K562 (cell line): ENCODE measurements at regions not wholly inside any gene's neighbourhood (a gene's known extent, or its start where the extent isn't known, plus 50 kb on each side); places are given as distances from the start of the nearest gene placed in this dataset.

Experiments
- ATAC-seq: fragments of 200-7000 bp; cut with Tn5 transposase; 3 replicates; pipeline ENCODE4 v1.9.1; 2020; ENCODE audit warnings: moderate library complexity
- BruUV-seq: library from RNA; stranded (reverse); fragments of 400-500 nt; replicated peaks from 2 replicates; lab custom pipeline; 2021; lab: Mats Ljungman, UMichigan
- CTCF ChIA-PET: fragments of 300-600 bp; formaldehyde crosslinking; extraction: SDS; loops from one replicate; lab custom pipeline; 2021; ENCODE audit warnings: low intra/inter-chr PET ratio; lab: Yijun Ruan, JAX
- POLR2A ChIA-PET: fragments of 300-600, 350-650 bp; sonication (Branson Sonifier 250); formaldehyde crosslinking; extraction: SDS; loops from one replicate; lab custom pipeline; 2021; ENCODE audit warnings: antibody characterized with exemption, inconsistent platforms; lab: Yijun Ruan, JAX
- DNase-seq, 4 experiments: peaks; one replicate each; pipeline versions ENCODE4 v3.0.0 to v3.0.0-alpha.2; 2011 to 2018; ENCODE audit warnings: low spot score in 3 of 4, mixed read lengths in 3 of 4; ENCODE audit errors: extremely low read depth in 1 of 4
- FAIRE-seq: peaks from 2 replicates; lab custom pipeline; 2011; peaks lifted over from hg19 to GRCh38; lab: Jason Lieb, UNC
- H2AFZ ChIP-seq: 2 replicates; pipeline ENCODE4 v1.6.0; 2011; ENCODE audit warnings: low read depth, low read length, control low read depth, inconsistent platforms
- H3K27ac ChIP-seq: fragments of 200-600 bp; 3 replicates; pipeline ENCODE4 v1.8.0; 2011; ENCODE audit warnings: low read depth, mild to moderate bottlenecking, control low read depth, inconsistent platforms, low read length, moderate library complexity, mixed read lengths; ENCODE audit errors: extremely low read depth
- H3K27me3 ChIP-seq, 2 experiments: fragments of 300-600 bp in 1 of 2; 2 replicates in 1 of 2; 3 replicates in 1 of 2; pipeline versions ENCODE4 v1.6.0 to v1.8.0; 2011; ENCODE audit warnings: inconsistent platforms in 2 of 2, low read length in 2 of 2, mild to moderate bottlenecking in 1 of 2, mixed read lengths in 1 of 2, moderate library complexity in 1 of 2; ENCODE audit not compliant: control insufficient read depth in 2 of 2, insufficient read depth in 2 of 2
- H3K36me3 ChIP-seq: fragments of 300-600 bp; 3 replicates; pipeline ENCODE4 v1.8.0; 2011; ENCODE audit warnings: mild to moderate bottlenecking, low read length, inconsistent platforms; ENCODE audit not compliant: control insufficient read depth, insufficient read depth
- H3K4me1 ChIP-seq, 2 experiments: fragments of 200-600 bp in 1 of 2; replicated peaks in 1 of 2; 2 replicates in 1 of 2; 3 replicates in 1 of 2; pipeline versions ENCODE4 v1.5.1 to v1.8.0; 2011; ENCODE audit warnings: inconsistent platforms in 2 of 2, low read length in 2 of 2, mild to moderate bottlenecking in 1 of 2, mixed read lengths in 1 of 2, moderate library complexity in 1 of 2; ENCODE audit not compliant: control insufficient read depth in 2 of 2, insufficient read depth in 2 of 2
- H3K4me2 ChIP-seq: 2 replicates; pipeline ENCODE4 v1.6.1; 2011; ENCODE audit warnings: low read length, control low read depth, inconsistent platforms, mixed read lengths; ENCODE audit not compliant: insufficient read depth
- H3K4me3 ChIP-seq: fragments of 200-600 bp; sonication (generic), shearing (Covaris generic); 2 replicates; pipeline ENCODE4 v1.5.1; 2016; ENCODE audit warnings: control low read depth, inconsistent platforms
- H3K79me2 ChIP-seq: fragments of 200-600 bp; 3 replicates; pipeline ENCODE4 v1.8.0; 2011; ENCODE audit warnings: low read length, inconsistent platforms; ENCODE audit not compliant: control insufficient read depth, insufficient read depth
- H3K9ac ChIP-seq, 2 experiments: 2 replicates each; pipeline versions ENCODE4 v1.6.0 to v1.6.1; 2011; ENCODE audit warnings: low read depth in 2 of 2, low read length in 2 of 2, control low read depth in 1 of 2, inconsistent platforms in 1 of 2, mild to moderate bottlenecking in 1 of 2, mixed read lengths in 1 of 2; ENCODE audit not compliant: insufficient read depth in 1 of 2
- H3K9me1 ChIP-seq: one replicate; pipeline ENCODE4 v1.6.0; 2011; ENCODE audit warnings: inconsistent platforms, mild to moderate bottlenecking, low read length, moderate library complexity; ENCODE audit not compliant: control insufficient read depth, insufficient read depth
- H3K9me3 ChIP-seq: replicated peaks from 2 replicates; pipeline ENCODE4 v1.5.1; 2011; ENCODE audit warnings: low read depth, low read length, inconsistent platforms; ENCODE audit not compliant: control insufficient read depth, insufficient read depth
- H4K20me1 ChIP-seq: replicated peaks from 2 replicates; pipeline ENCODE4 v1.6.1; 2011; ENCODE audit warnings: low read length, inconsistent platforms, mixed read lengths; ENCODE audit not compliant: control insufficient read depth, insufficient read depth
- CTCF ChIP-seq, 3 experiments: IDR thresholded peaks in 2 of 3; conservative IDR thresholded peaks in 1 of 3; 2 replicates each; pipeline ENCODE4 v1.5.1; 2011 to 2012; ENCODE audit warnings: low read length in 3 of 3, mild to moderate bottlenecking in 3 of 3, control low read depth in 2 of 3, improper control_type of control experiment in 1 of 3, inconsistent platforms in 1 of 3, low read depth in 1 of 3, mixed read lengths in 1 of 3, moderate library complexity in 1 of 3; ENCODE audit not compliant: insufficient read depth in 2 of 3
- RAD21 ChIP-seq, 2 experiments: fragments of 250-450 bp in 1 of 2; fragments of 450-650 bp in 1 of 2; sonication (Bioruptor Pico) in 1 of 2; formaldehyde crosslinking in 1 of 2; IDR thresholded peaks in 1 of 2; conservative IDR thresholded peaks in 1 of 2; 2 replicates each; pipeline versions ENCODE4 v1.4.0 to v1.8.0; 2020 to 2022; ENCODE audit warnings: mild to moderate bottlenecking in 2 of 2, moderate library complexity in 1 of 2
- ZNF318 ChIP-seq, 2 experiments: fragments of 450-650 bp; IDR thresholded peaks; 2 replicates each; pipeline ENCODE4 v1.6.1; 2016; ENCODE audit warnings: mild to moderate bottlenecking in 2 of 2, borderline replicate concordance in 1 of 2, low read depth in 1 of 2, moderate library complexity in 1 of 2
- WGBS: fragments of 100-300 bp; shearing (Covaris generic); methylation state at CpG from one replicate; pipeline ENCODE4 v1.1.6; 2016; ENCODE audit warnings: low coverage, mixed read lengths; ENCODE audit not compliant: insufficient coverage; ENCODE audit errors: missing lambda C conversion rate; 5-methylcytosine and 5-hydroxymethylcytosine counted together
- in situ Hi-C: fragments of 300-500 bp; cut with MboI; formaldehyde crosslinking; loops from 4 replicates; pipeline ENCODE4 v1.15.0; 2018; ENCODE audit warnings: inconsistent platforms, mixed read lengths
- intact Hi-C: fragments of 100-400 bp; cut with micrococcal nuclease; formaldehyde crosslinking; loops from 2 replicates; pipeline ENCODE4 v1.14.2; 2022

DNA sequence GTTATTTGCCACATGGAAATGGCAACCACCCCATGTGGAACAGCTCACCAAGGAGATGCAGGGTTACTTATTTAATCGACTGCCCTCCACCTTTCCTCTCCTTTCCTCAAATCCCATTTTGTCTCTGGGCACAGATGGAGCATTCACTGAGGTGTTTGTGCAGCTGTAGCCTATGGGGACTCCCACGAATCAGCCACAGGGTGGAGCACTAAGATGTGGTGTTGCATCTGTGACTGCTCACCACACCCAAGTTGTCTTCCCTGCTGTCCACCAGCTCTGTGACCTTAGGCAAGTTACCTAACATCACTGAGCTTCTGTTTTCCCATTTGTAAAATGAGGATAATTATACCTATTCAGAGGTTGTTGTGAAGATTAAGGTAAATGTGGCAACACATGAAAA is 252.4 kb upstream of the CPEB2 start:
- in situ Hi-C loops, result no loop called here
- ChIA-PET POLR2A (no interaction called here), CTCF (no interaction called here)
- Histone ChIP-seq H3K79me2 (no peaks in the 10 kb centered on the region), H3K36me3 (no peaks in the 10 kb centered on the region), H4K20me1 (no peaks in the 10 kb centered on the region), H3K27me3 (no peaks in the 10 kb centered on the region), H3K9me1 (no peaks in the 10 kb centered on the region), H2AFZ (no peak overlapping the region), H3K9me3 (no peaks in the 10 kb centered on the region), H3K4me2 (no peak overlapping the region), H3K27ac (no peak overlapping the region), H3K9ac (no peak overlapping the region), H3K4me1 (no peaks in the 10 kb centered on the region), H3K4me3 (no peak overlapping the region)
- FAIRE-seq (no peak), DNase-seq (peak in 2 of 4 experiments; percentile 6 to 8), ATAC-seq (no peak)
- TF ChIP-seq ZNF318 (IDR thresholded peaks at IDR 0.05; ENCODE audit: borderline replicate concordance in 1 of 2, low read depth in 1 of 2) (no peak), CTCF (IDR thresholded peaks at IDR 0.05 in 2 of 3, conservative IDR thresholded peaks at IDR 0.05 in 1 of 3; ENCODE audit: insufficient read depth in 2 of 3, low read depth in 1 of 3, low read length in 3 of 3) (peak in 2 of 3 experiments; percentile 27 to 30; a peak in 3 of 6 replicates), RAD21 (CRISPR knock-in tag; conservative IDR thresholded peaks at IDR 0.05 in 1 of 2, IDR thresholded peaks at IDR 0.05 in 1 of 2) (peak in 1 of 2 experiments; percentile 59; a peak in 3 of 4 replicates)
- no TSS peak for BruUV-seq
- WGBS, result 0% methylated on average over 1 of the region's 2 CpGs
- intact Hi-C loops, result no loop called here
